ENCODE measurements at regions not wholly inside any gene's neighbourhood (a gene's known extent, or its start where the extent isn't known, plus 50 kb on each side); places are given as distances from the start of the nearest gene placed in this dataset.

- dilution Hi-C loops (cut with MboI; ENCODE audit: extremely low pct_ligation_motif_present, low sequenced_read_pairs), result no loop called here
- Histone ChIP-seq H3K9ac (ENCODE audit: control insufficient read depth, extremely low read depth, insufficient read depth, low read length) (no peak overlapping the region), H3K9me3 (ENCODE audit: control insufficient read depth, low read depth, low read length) (no peaks in the 10 kb centered on the region), H3K4me2 (ENCODE audit: control insufficient read depth, extremely low read depth, insufficient read depth, low read depth, low read length) (no peak overlapping the region), H3K36me3 (ENCODE audit: control insufficient read depth in 2 of 2, extremely low read depth in 1 of 2, insufficient read depth in 2 of 2, low read length in 2 of 2) (no peaks in the 10 kb centered on the region), H3K9me1 (ENCODE audit: control insufficient read depth, extremely low read depth, insufficient read depth, low read length) (no peaks in the 10 kb centered on the region), H3K27ac (ENCODE audit: control insufficient read depth, insufficient read depth, low read length) (no peak overlapping the region), H3K4me3 (ENCODE audit: control insufficient read depth in 2 of 3, extremely low read depth in 1 of 3, insufficient read depth in 2 of 3, low read depth in 1 of 3, low read length in 3 of 3) (no peak overlapping the region), H4K20me1 (ENCODE audit: control insufficient read depth, extremely low read depth, insufficient read depth, low read length) (no peaks in the 10 kb centered on the region), H3K79me2 (ENCODE audit: control insufficient read depth, insufficient read depth, low read length) (no peaks in the 10 kb centered on the region), H3K4me1 (ENCODE audit: control insufficient read depth, extremely low read depth, insufficient read depth, low read length) (no peaks in the 10 kb centered on the region), H3K27me3 (ENCODE audit: control insufficient read depth, extremely low read depth, insufficient read depth, low read length) (no peaks in the 10 kb centered on the region), H2AFZ (ENCODE audit: control insufficient read depth, low read length) (no peak overlapping the region)
- TF ChIP-seq EZH2 (IDR thresholded peaks at IDR 0.05; ENCODE audit: low read length) (no peak), CTCF (optimal IDR thresholded peaks at IDR 0.05 in 1 of 3, IDR thresholded peaks at IDR 0.05 in 1 of 3, conservative IDR thresholded peaks at IDR 0.05 in 1 of 3; ENCODE audit: extremely low read depth in 1 of 3, insufficient read depth in 2 of 3, low read length in 3 of 3) (no peak)
- no peak for DNase-seq (ENCODE audit: low read depth, low spot score)
- peak; percentile 71 for FAIRE-seq
Observed at GRCh38 chr4:123631786-123632692, 235.4 kb downstream of the SPRY1 start.

GRCh38 chr4:123632693-123633030 lies 236.1 kb downstream of the SPRY1 start:
- H3K4me3 ChIP-seq (ENCODE audit: control insufficient read depth in 2 of 3, extremely low read depth in 1 of 3, insufficient read depth in 2 of 3, low read depth in 1 of 3, low read length in 3 of 3), result no peak overlapping the region
- no peaks in the 10 kb centered on the region for H3K27me3 ChIP-seq (ENCODE audit: control insufficient read depth, extremely low read depth, insufficient read depth, low read length)
- FAIRE-seq (no peak), DNase-seq (ENCODE audit: low read depth, low spot score) (no peak)
- H3K79me2 ChIP-seq (ENCODE audit: control insufficient read depth, insufficient read depth, low read length), result no peaks in the 10 kb centered on the region
- dilution Hi-C loops (cut with MboI; ENCODE audit: extremely low pct_ligation_motif_present, low sequenced_read_pairs), result no loop called here
- no peaks in the 10 kb centered on the region for H3K9me1 ChIP-seq (ENCODE audit: control insufficient read depth, extremely low read depth, insufficient read depth, low read length)
- TF ChIP-seq CTCF (optimal IDR thresholded peaks at IDR 0.05 in 1 of 3, IDR thresholded peaks at IDR 0.05 in 1 of 3, conservative IDR thresholded peaks at IDR 0.05 in 1 of 3; ENCODE audit: extremely low read depth in 1 of 3, insufficient read depth in 2 of 3, low read length in 3 of 3) (no peak), EZH2 (IDR thresholded peaks at IDR 0.05; ENCODE audit: low read length) (no peak)
- H3K27ac ChIP-seq (ENCODE audit: control insufficient read depth, insufficient read depth, low read length), result no peak overlapping the region
- no peaks in the 10 kb centered on the region for H3K36me3 ChIP-seq (ENCODE audit: control insufficient read depth in 2 of 2, extremely low read depth in 1 of 2, insufficient read depth in 2 of 2, low read length in 2 of 2)
- no peaks in the 10 kb centered on the region for H3K4me1 ChIP-seq (ENCODE audit: control insufficient read depth, extremely low read depth, insufficient read depth, low read length)
- H4K20me1 ChIP-seq (ENCODE audit: control insufficient read depth, extremely low read depth, insufficient read depth, low read length), result no peaks in the 10 kb centered on the region
- H3K9me3 ChIP-seq (ENCODE audit: control insufficient read depth, low read depth, low read length), result no peaks in the 10 kb centered on the region
- no peak overlapping the region for H3K4me2 ChIP-seq (ENCODE audit: control insufficient read depth, extremely low read depth, insufficient read depth, low read depth, low read length)
- H3K9ac ChIP-seq (ENCODE audit: control insufficient read depth, extremely low read depth, insufficient read depth, low read length), result no peak overlapping the region
- no peak overlapping the region for H2AFZ ChIP-seq (ENCODE audit: control insufficient read depth, low read length)
